Activated naive CD8-positive, alpha-beta T cell treated with anti-CD3 and anti-CD28 coated beads, Interleukin-2, amount 10 ng/mL, durations not matched to agents 7 days and 5 days (primary cell): ENCODE measurements at regions not wholly inside any gene's neighbourhood (a gene's known extent, or its start where the extent isn't known, plus 50 kb on each side); places are given as distances from the start of the nearest gene placed in this dataset.
"Not testable (repeated sequence)": the region's sequence is repeated elsewhere in the genome, so short reads cannot be mapped to it uniquely, and the experiment has no call there.

ENCODE experiments used
- ATAC-seq: fragments of 150-1000 bp; cut with Tn5 transposase; one replicate; pipeline ENCODE4 v1.10.0; 2021; ENCODE audit warnings: low read depth, moderate library complexity
- POLR2A ChIA-PET: fragments of 350-600 bp; sonication (Branson Sonifier 250); formaldehyde crosslinking; loops from one replicate; lab custom pipeline; 2021; ENCODE audit warnings: antibody characterized with exemption; lab: Charles Lee
- DNase-seq: peaks from one replicate; pipeline ENCODE4 v3.0.0; 2021
- H3K27ac Mint-ChIP-seq: one replicate; pipeline ENCODE4 v1.8.0; 2022; ENCODE audit warnings: mild to moderate bottlenecking, mixed read lengths
- H3K27me3 Mint-ChIP-seq: one replicate; pipeline ENCODE4 v1.8.0; 2022; ENCODE audit warnings: mild to moderate bottlenecking, moderate library complexity, mixed read lengths
- H3K36me3 Mint-ChIP-seq: one replicate; pipeline ENCODE4 v1.8.0; 2021; ENCODE audit warnings: mild to moderate bottlenecking, mixed read lengths
- H3K4me1 Mint-ChIP-seq: one replicate; pipeline ENCODE4 v1.8.0; 2021; ENCODE audit warnings: mixed read lengths
- H3K4me3 Mint-ChIP-seq: one replicate; pipeline ENCODE4 v1.8.0; 2022; ENCODE audit warnings: mild to moderate bottlenecking, moderate library complexity, mixed read lengths
- H3K9me3 Mint-ChIP-seq: one replicate; pipeline ENCODE4 v1.8.0; 2021; ENCODE audit warnings: mixed read lengths

GRCh38 chr7:4513450-4513849, 168.6 kb upstream of the FOXK1 start:
- Mint-ChIP-seq H3K36me3 (no peaks in the 10 kb centered on the region), H3K27me3 (peaks cover 1% of the 10 kb centered on the region), H3K4me3 (no peak overlapping the region), H3K4me1 (no peaks in the 10 kb centered on the region), H3K27ac (no peak overlapping the region), H3K9me3 (peaks cover 6% of the 10 kb centered on the region)
- POLR2A ChIA-PET = no interaction called here
- ATAC-seq = no peak
- DNase-seq = no peak

GRCh38 chr7:4519819-4520520, 162.1 kb upstream of the FOXK1 start:
- DNase-seq (no peak), ATAC-seq (no peak)
- H3K36me3 Mint-ChIP-seq = no peaks in the 10 kb centered on the region
- POLR2A ChIA-PET = no interaction called here
- H3K9me3 Mint-ChIP-seq = no peaks in the 10 kb centered on the region
- H3K4me3 Mint-ChIP-seq = no peak overlapping the region
- H3K27ac Mint-ChIP-seq = no peak overlapping the region
- peaks cover 4% of the 10 kb centered on the region for H3K27me3 Mint-ChIP-seq
- no peaks in the 10 kb centered on the region for H3K4me1 Mint-ChIP-seq

GRCh38 chr7:4523219-4523618, 158.9 kb upstream of the FOXK1 start:
- Mint-ChIP-seq H3K9me3 (no peaks in the 10 kb centered on the region), H3K27ac (no peak overlapping the region), H3K4me1 (no peaks in the 10 kb centered on the region), H3K36me3 (no peaks in the 10 kb centered on the region), H3K4me3 (no peak overlapping the region), H3K27me3 (peaks cover 4% of the 10 kb centered on the region)
- ATAC-seq (no peak), DNase-seq (no peak)
- POLR2A ChIA-PET = no interaction called here

GRCh38 chr7:4523873-4524272, 158.2 kb upstream of the FOXK1 start:
- no peaks in the 10 kb centered on the region for H3K4me1 Mint-ChIP-seq
- DNase-seq = no peak
- POLR2A ChIA-PET = no interaction called here
- no peak overlapping the region for H3K4me3 Mint-ChIP-seq
- H3K36me3 Mint-ChIP-seq = no peaks in the 10 kb centered on the region
- H3K27me3 Mint-ChIP-seq = peaks cover 4% of the 10 kb centered on the region
- H3K27ac Mint-ChIP-seq = no peak overlapping the region
- ATAC-seq = no peak
- no peaks in the 10 kb centered on the region for H3K9me3 Mint-ChIP-seq

GRCh38 chr7:4525884-4526283, 156.2 kb upstream of the FOXK1 start:
- no peak overlapping the region for H3K27ac Mint-ChIP-seq
- DNase-seq = no peak
- H3K4me3 Mint-ChIP-seq = no peak overlapping the region
- H3K36me3 Mint-ChIP-seq = no peaks in the 10 kb centered on the region
- POLR2A ChIA-PET = no interaction called here
- H3K9me3 Mint-ChIP-seq = no peaks in the 10 kb centered on the region
- H3K27me3 Mint-ChIP-seq = peaks cover 4% of the 10 kb centered on the region
- no peaks in the 10 kb centered on the region for H3K4me1 Mint-ChIP-seq
- ATAC-seq = no peak

- POLR2A ChIA-PET = no interaction called here
- Mint-ChIP-seq H3K4me1 (no peaks in the 10 kb centered on the region), H3K27me3 (peaks cover 1% of the 10 kb centered on the region), H3K4me3 (no peak overlapping the region), H3K27ac (no peak overlapping the region), H3K9me3 (no peaks in the 10 kb centered on the region), H3K36me3 (no peaks in the 10 kb centered on the region)
- DNase-seq (no peak), ATAC-seq (no peak)
These were observed 154.0 kb upstream of the FOXK1 start for GRCh38 chr7:4527988-4528636.

- Mint-ChIP-seq H3K9me3 (no peaks in the 10 kb centered on the region), H3K27ac (no peak overlapping the region), H3K4me1 (no peaks in the 10 kb centered on the region), H3K4me3 (no peak overlapping the region), H3K36me3 (no peaks in the 10 kb centered on the region), H3K27me3 (no peaks in the 10 kb centered on the region)
- no peak for ATAC-seq
- DNase-seq = no peak
- POLR2A ChIA-PET = no interaction called here
These were observed 150.9 kb upstream of the FOXK1 start for GRCh38 chr7:4531236-4531635.

- DNase-seq, H3K4me1 Mint-ChIP-seq, H3K36me3 Mint-ChIP-seq, ATAC-seq, POLR2A ChIA-PET, H3K27me3 Mint-ChIP-seq, H3K4me3 Mint-ChIP-seq, H3K27ac Mint-ChIP-seq, H3K9me3 Mint-ChIP-seq: not testable (repeated sequence)
These were observed 148.8 kb upstream of the FOXK1 start for GRCh38 chr7:4533339-4533738.

- no peaks in the 10 kb centered on the region for H3K4me1 Mint-ChIP-seq
- DNase-seq (no peak), ATAC-seq (no peak)
- no peak overlapping the region for H3K27ac Mint-ChIP-seq
- H3K36me3 Mint-ChIP-seq = no peaks in the 10 kb centered on the region
- H3K9me3 Mint-ChIP-seq = peaks cover 11% of the 10 kb centered on the region
- POLR2A ChIA-PET = no interaction called here
- H3K4me3 Mint-ChIP-seq = no peak overlapping the region
- peaks cover 2% of the 10 kb centered on the region for H3K27me3 Mint-ChIP-seq
These were observed 132.4 kb upstream of the FOXK1 start for GRCh38 chr7:4549681-4550080.

- POLR2A ChIA-PET = no interaction called here
- H3K36me3 Mint-ChIP-seq = no peaks in the 10 kb centered on the region
- H3K27ac Mint-ChIP-seq = no peak overlapping the region
- H3K9me3 Mint-ChIP-seq = peaks cover 11% of the 10 kb centered on the region
- H3K4me1 Mint-ChIP-seq = no peaks in the 10 kb centered on the region
- no peak overlapping the region for H3K4me3 Mint-ChIP-seq
- DNase-seq = no peak
- peaks cover 2% of the 10 kb centered on the region for H3K27me3 Mint-ChIP-seq
- no peak for ATAC-seq
These were observed 132.0 kb upstream of the FOXK1 start for GRCh38 chr7:4550117-4550516.

- H3K27me3 Mint-ChIP-seq = peaks cover 5% of the 10 kb centered on the region
- no peaks in the 10 kb centered on the region for H3K4me1 Mint-ChIP-seq
- POLR2A ChIA-PET = no interaction called here
- no peak overlapping the region for H3K27ac Mint-ChIP-seq
- H3K4me3 Mint-ChIP-seq = no peak overlapping the region
- H3K36me3 Mint-ChIP-seq = no peaks in the 10 kb centered on the region
- no peak for ATAC-seq
- DNase-seq = no peak
- peaks cover 19% of the 10 kb centered on the region for H3K9me3 Mint-ChIP-seq
These were observed 129.1 kb upstream of the FOXK1 start for GRCh38 chr7:4552985-4553384.

GRCh38 chr7:4556868-4557793, 125.0 kb upstream of the FOXK1 start:
- Mint-ChIP-seq H3K27ac (no peak overlapping the region), H3K27me3 (peaks cover 14% of the 10 kb centered on the region), H3K4me3 (no peak overlapping the region), H3K9me3 (peaks cover 18% of the 10 kb centered on the region), H3K36me3 (no peaks in the 10 kb centered on the region), H3K4me1 (no peaks in the 10 kb centered on the region)
- DNase-seq = no peak
- ATAC-seq = no peak
- POLR2A ChIA-PET = no interaction called here

GRCh38 chr7:4561795-4562194, 120.3 kb upstream of the FOXK1 start:
- no peak overlapping the region for H3K27ac Mint-ChIP-seq
- no peaks in the 10 kb centered on the region for H3K36me3 Mint-ChIP-seq
- no peaks in the 10 kb centered on the region for H3K9me3 Mint-ChIP-seq
- DNase-seq (no peak), ATAC-seq (no peak)
- peaks cover 11% of the 10 kb centered on the region for H3K27me3 Mint-ChIP-seq
- H3K4me1 Mint-ChIP-seq = no peaks in the 10 kb centered on the region
- no peak overlapping the region for H3K4me3 Mint-ChIP-seq
- POLR2A ChIA-PET = no interaction called here
